GM12875 (cell line): ENCODE measurements at regions not wholly inside any gene's neighbourhood (a gene's known extent, or its start where the extent isn't known, plus 50 kb on each side); places are given as distances from the start of the nearest gene placed in this dataset.

Source experiments
- H3K4me3 ChIP-seq: one replicate; pipeline ENCODE4 v1.5.1; 2011; ENCODE audit warnings: low read depth, low read length, control low read depth
- TF ChIP-seq, protein P1 (sequence below): IDR thresholded peaks from 2 replicates; pipeline ENCODE4 v1.5.1; 2011; ENCODE audit warnings: low read depth, mild to moderate bottlenecking, control low read depth, inconsistent platforms, low read length, moderate library complexity, borderline replicate concordance; ENCODE audit not compliant: insufficient read depth

DNA sequence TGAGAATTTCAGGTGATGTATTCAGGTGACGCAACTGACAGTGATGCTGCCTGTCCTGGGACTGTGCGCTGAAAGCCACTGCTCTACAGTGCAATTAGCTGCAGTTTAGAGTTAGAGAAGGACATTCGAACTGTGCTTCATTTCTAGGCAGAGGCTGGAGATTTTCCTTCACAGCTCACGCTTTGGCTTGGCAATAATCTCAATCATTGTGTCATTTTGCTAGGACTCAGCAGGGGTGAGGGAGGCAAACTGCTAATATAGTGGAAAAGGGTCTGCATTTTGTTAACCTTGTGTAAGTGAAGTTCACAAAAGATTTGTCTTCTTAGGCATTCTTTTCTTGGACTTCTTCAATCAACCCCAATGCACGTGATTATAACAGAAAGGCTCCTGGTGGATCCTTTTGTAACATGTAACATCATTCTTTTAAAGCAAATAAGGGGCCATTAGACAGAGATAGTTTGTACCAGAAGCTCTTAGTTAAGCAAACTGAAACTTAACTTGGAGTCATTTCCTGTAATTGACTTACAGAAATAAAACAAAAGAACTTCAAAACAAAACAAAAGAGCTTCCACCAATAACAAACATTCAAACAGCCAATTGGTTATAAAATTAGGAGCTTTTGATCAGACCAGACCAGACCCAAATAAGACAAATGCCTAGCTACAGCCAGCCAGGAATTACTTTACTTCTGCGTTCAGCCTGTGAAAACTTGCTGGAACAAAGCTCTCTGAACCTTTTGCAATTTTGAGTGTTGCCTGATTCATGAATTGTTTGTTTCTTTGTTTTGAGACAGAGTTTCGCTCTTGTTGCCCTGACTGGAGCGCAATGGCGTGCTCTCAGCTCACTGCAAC, 1376.3 kb upstream of the CELF4 start:
- TF ChIP-seq, protein P1, sequence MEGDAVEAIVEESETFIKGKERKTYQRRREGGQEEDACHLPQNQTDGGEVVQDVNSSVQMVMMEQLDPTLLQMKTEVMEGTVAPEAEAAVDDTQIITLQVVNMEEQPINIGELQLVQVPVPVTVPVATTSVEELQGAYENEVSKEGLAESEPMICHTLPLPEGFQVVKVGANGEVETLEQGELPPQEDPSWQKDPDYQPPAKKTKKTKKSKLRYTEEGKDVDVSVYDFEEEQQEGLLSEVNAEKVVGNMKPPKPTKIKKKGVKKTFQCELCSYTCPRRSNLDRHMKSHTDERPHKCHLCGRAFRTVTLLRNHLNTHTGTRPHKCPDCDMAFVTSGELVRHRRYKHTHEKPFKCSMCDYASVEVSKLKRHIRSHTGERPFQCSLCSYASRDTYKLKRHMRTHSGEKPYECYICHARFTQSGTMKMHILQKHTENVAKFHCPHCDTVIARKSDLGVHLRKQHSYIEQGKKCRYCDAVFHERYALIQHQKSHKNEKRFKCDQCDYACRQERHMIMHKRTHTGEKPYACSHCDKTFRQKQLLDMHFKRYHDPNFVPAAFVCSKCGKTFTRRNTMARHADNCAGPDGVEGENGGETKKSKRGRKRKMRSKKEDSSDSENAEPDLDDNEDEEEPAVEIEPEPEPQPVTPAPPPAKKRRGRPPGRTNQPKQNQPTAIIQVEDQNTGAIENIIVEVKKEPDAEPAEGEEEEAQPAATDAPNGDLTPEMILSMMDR: no peak
- no peak overlapping the region for H3K4me3 ChIP-seq

DNA sequence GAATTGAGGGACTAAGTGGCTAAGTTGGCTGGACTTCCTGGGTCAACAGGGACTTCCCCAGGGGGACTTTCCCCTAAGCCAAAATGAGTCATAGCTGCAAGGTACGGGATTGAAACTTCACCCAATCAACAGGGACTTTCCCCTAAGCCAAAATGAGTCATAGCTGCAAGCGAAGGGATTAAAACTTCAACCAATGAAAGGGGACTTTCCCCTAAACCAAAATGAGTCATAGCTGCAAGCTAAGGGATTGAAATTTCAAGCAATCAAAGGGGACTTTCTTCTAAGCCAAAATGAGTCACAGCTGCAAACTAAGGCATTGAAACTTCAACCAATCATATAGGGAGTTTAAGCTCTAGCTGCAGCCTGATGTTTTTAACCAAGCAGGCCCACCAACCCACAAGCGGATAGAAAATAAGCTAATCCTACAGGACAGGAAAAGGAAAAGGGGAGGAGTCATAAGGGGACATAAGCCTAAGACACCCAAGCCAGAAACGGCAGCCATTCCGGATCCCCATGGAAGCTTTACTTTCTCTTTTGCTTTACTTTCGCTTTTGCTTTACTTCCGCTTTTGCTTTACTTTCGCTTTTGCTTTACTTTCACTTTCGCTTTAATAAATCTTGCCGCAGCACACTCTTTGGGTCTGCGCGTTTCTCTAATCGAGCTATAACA, 1375.4 kb upstream of the CELF4 start:
- no peak overlapping the region for H3K4me3 ChIP-seq
- TF ChIP-seq, protein P1: no peak

DNA sequence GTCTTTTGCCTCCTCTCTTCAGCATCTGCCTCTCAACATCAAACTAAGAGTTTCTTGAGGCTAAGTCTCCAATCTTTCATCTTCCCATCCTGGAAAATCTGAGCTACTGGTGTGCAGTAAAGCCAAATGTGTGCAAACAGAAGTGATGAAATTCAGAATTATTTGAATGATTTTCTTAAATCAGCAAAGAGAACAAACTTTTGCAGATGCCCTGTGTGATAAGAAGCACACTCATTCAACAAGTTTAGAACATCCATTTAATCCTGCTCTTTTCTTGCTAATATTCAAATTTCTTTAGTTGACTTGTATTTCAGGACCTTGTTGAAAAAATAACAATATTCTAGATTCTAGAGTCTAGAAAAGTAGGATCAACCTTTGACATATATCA, 1374.9 kb upstream of the CELF4 start:
- TF ChIP-seq, protein P1: no peak
- H3K4me3 ChIP-seq: no peak overlapping the region

DNA sequence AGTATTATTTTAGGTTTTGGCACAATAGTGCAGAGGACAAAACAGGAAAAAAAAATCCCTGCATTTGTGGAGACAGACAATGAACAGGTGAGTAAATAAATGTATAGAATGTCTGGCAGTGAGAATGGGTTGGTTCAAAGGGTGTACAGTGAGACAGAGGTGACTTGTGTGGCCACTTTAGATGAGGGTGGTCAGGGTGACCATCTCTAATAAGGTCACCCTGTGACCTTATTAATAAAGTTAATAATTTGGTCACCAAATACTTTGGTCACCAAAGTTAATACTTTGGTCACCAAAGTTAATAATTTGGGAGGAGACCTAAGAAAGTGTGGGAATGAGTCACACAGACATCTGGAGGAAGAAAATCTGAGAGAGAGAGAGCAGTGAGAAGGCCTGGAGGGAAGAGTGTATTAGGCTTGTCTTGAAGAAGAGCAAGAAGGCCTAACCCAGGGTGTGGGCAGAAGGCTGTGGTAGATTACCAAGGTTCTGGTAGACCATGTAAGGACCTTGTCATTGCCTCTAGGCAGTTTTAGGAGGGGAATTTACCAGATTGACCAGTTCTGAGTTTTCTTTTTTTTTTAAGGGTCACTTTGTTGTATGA, 1368.4 kb upstream of the CELF4 start:
- H3K4me3 ChIP-seq: no peak overlapping the region
- TF ChIP-seq, protein P1: no peak

DNA sequence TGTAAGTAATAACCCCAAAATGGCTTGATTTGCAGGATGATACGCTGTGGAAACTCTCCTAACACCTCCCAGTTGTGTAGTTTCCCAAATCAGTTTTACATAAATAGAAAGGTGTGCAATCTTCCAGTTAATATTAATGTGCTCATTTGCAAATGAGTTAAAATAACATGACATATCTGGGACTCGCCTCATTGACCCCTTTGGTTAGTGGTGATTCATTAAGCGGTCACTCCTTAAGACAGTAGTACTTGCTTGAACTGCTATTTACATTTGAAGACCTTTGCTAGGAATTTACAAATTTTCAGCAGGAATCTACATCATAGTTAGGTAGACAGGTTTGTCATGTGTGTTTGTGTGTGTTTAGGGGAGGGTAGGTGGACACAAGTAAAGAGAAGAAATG, 1367.7 kb upstream of the CELF4 start:
- TF ChIP-seq, protein P1: no peak
- no peak overlapping the region for H3K4me3 ChIP-seq

DNA sequence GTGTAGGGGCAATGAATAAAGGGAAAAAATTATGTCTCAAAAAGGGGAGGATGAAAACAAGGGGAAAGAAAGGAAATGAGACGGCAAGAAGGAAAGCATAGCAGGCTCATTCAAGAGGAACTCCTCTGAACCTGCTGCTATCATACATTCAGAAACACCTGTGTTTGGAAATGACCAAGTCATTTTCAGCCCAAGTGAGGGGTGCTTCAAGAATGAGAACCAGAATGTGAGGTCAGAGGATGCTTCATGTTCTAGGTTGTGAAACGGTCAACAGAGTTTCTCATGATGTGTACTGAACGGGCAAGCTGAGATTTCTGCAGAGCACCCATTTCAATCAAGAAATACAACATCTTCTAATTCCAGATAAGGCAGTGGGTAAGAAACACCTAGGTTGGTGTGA, 1367.2 kb upstream of the CELF4 start:
- H3K4me3 ChIP-seq: no peak overlapping the region
- TF ChIP-seq, protein P1: no peak
